NCI-H1105 (cell line): ENCODE measurements at regions not wholly inside any gene's neighbourhood (a gene's known extent, or its start where the extent isn't known, plus 50 kb on each side); places are given as distances from the start of the nearest gene placed in this dataset.
"Not testable (repeated sequence)": the region's sequence is repeated elsewhere in the genome, so short reads cannot be mapped to it uniquely, and the experiment has no call there.

Source experiments
- DNase-seq: peaks from one replicate; lab custom pipeline; 2025; lab: John Stamatoyannopoulos, UW

DNA sequence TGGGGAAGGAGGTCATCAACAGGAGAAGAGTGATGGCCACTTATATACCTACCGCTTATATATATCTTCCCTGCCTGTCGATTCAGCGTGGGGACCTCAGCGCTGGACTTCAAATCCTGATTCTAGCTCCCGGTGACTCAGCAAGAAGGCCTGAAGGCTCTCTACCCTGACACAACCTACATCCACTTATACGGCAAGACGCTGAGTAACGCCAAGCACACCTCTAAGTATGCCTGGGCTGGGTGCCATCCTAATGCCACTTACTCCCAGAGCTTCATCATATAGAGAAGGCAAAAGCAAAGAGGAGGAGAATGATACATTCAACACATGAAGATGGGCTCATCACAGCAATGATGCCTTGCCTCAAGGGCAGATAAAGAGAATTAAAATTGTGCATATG is 198.3 kb downstream of the CHIC2 start:
- DNase-seq: no peak

DNA sequence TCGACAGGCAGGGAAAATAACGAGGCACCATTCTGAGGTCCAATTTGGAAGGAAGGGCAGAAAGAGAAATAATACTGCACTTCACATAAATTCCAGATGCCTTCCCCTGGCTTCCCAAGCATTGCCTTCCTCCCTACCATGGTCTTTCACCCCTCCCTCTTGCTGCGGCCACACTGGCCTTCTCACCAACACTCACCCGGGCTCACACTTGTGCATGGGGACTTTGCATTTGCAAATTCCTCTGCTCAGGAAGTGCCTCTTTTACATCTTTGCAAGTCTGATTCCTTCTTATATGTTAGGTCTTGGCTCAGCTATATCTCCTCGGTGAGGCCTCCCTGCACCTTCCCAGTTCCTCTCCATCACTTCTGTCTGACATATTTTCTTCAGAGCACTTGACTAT is 199.4 kb downstream of the CHIC2 start:
- DNase-seq: no peak

DNA sequence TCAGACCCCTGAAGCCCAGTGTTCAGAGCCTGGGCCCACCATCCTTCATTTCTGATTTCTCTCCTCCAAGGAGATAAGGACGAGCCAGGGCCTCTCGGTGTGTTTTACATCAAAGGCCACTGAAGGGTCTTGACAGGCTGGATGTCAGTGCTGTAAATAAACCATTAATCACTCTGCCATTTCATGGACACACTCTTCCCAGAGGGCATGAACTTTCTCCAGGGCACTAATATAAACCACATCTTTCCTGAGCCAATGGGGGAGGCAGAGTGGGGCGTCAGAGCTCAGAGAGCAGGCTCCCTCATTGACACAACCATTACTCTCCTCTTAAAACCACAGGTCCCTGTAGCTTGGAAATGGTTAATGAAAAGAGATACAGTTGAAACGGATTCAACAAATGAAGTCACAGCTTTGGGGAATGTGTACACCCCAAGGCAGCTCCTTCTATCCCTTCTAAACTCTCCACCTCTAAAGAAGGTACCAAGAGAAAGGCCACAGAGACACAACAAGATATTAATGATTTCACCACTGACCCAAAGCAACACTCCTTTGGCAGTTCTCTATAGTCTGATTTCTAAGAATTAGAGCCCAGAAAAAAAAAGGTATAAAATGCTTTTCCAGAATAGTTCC is 200.6 kb downstream of the CHIC2 start:
- DNase-seq: no peak

DNA sequence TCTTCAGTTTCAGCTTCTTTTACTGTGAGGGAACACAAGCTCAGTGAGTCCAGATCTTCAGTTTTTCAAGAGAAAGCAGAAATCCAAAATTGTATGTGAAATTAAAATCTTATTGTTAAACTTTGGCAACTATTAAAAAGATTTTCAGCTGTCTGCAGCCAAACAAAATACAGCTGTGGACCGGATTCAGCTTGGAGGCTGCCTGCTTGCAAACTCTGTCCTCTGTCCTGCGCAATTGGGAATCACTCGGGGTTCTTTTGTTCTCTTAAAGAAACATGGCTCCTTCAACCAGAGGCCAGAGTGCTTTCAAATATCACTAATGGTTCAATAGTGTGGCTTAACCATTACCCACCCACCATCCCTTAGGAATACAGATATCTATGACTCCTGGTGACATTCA is 201.2 kb downstream of the CHIC2 start:
- no peak for DNase-seq

DNA sequence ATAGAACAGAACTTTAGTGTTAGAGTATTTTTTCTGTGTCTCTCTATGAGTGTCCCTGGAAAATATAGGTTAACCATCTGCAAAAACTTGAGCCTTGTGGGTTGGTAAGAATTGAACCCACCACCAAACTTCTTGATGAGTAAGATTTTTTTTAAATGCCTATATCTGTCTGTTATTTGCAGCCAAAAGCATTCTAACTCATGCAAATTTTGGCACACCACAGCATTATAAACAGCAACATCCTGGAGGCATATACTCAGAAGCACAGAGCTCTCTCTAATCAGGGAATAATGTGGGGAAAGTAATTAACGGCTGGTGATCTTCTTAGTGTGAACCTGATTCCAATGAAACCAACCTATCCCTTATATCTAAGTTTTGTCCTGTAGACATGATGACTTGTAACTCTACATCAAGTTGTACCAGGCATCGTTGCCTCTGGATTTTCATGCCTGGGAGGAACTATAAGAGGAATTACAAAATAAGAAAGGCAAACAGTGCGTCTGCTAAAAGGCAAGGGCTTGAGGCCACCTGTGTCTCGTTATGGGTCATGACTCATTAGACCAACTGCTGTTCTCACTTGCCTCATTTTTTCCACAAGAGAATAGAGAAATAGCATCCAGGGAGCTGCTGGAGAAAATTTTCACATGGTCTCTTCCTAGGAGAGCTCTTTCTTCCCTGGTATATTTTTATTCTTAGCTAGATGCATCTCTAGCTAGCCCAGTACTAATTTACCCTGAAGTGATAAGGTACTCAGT is 202.4 kb downstream of the CHIC2 start:
- DNase-seq: no peak

DNA sequence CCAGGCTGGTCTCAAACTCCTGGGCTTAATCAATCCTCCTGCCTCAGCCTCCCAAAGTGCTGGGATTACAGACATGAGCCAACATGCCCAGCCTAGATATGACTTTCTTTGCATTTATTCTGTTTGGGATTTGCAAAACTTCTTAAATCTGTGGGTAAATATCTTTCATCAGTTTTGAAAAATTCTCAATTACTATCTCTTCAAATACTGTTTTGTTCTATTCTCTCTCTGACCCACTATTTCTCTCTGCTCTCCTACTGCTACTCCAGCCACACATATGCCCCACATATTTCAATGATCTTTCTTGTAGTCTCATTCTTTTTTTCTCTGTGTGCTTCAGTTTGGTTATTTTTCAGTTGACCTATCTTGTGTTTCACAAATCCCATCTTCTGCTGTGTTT is 205.1 kb downstream of the CHIC2 start:
- no peak for DNase-seq

DNA sequence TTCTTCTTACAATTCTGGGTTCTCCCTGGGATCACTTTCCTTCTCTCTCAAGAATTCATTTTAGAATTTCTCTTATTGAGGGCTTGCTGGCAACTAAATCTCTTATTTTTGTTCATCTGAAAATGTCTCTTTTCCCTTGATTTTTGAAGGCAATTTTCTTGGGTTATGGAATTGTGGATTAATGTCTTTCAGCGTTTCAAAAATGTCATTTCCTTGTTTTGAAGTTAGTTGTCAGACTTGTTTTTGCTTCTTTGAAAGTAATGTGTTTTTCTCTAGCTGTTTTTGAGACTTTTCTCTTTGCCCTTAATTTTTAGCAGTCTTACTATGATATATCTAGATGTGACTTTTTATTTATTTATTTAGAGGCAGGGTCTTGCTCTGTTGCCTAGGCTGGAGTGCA is 205.7 kb downstream of the CHIC2 start:
- no peak for DNase-seq

DNA sequence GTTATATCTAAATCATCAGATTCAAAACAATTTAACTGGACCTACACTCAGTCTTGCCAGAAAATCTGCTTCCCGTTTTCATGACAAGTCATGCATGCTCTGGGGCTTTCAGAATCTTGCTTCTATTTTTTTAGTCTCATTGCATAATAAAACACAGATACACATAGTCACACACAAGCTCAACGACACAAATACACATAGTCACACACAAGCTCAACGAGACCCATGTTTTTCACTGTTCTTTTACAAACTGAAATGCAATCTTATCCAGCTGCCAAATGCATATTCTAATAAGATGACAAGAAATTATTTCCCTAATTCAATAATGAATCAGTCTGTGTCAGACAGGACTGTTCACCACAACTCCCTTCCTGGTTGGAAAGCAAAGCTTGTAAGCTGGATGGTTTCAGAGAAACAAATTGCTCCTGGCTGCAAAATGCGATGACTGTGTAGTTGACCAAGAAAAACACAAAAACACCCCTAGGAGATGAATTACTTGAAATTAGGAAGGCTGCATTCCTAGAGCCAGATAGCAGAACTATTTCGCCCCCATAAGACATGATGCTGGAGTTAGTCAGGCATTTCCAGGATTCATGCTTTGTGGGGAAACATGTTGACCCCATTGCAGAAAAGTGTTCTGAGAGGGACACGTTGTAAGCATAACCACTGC is 208.7 kb downstream of the CHIC2 start:
- no peak for DNase-seq

DNA sequence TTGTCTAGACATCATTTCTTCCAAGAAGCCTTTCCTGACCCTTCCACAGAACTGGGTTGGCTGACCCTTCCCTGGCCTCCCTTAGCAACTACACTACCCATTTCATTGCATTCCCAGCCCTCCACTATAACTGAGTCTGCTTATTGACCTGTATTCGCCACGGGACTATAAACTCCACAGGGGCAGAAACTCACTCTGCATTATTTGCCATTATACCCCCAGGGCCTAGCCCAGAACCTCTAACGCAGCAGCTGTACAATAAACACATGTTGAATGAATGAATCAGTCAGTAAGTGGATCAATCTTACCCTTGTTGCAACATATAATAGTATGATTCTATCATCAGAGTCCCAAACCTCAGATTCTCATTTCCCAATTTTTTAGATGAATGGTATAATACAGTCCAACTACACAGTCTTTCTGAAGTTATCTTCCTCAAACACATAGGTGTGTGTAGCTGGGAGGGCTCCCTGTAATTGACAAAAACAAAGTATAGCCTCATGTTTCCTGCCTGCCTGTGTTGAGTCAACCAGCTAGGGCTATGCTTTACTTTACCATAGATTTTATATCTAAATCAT is 209.3 kb downstream of the CHIC2 start:
- no peak for DNase-seq

DNA sequence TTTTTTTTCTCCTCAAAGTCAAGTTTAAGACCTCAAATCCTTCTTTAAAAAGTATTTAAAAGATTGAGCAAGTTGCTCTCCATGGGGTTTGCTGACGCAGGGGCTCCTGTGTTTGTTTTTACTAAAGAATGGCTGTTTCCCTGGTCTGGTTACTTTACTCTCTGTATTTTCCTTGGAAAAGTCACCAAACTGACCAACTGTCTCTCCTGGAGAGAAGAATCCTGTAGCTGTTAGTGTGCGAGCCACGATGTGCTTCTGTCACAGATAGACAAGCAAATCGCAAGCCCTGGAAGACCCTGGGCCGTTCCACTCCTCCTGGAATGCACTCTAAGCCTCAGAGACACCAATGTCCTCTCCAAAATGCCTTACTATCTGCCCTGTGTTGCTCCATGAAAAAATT is 212.1 kb downstream of the CHIC2 start:
- no peak for DNase-seq

DNA sequence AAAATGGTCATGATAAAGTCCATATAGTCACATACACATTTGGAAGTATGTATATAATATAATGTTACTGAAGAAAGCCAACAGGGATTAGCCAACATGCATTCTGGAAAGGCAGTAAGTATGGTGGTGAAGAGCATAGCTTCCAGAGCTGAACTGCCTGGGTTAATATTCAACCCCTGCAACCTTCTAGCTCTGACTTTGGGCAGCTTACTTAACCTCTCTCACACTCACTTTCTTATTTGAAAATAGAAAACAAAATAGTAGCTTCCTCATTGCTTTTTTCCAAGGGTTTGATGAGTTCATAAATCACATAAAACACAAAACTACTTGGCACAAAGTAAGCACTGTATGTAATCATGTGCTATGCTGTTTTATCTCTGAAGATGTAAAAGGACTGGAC is 216.4 kb downstream of the CHIC2 start:
- no peak for DNase-seq

DNA sequence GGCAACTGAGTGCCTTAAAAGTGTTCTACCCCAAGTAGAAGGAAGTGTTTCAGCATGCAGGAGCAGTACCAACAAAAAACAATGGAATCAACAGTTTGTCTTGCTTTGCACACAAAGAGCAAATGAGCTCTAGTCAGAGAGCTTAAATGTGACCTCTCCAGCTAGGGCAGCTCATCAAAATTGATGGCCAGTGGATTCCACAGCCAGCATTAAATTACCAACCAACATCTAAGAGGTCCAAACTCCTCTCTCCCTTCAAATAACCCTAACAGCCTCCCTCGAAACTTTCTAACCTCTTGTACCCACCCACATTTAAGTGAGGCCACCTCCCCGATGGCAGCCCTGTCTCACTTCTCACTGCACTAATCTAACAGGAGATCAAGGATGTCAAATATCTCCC is 219.9 kb downstream of the CHIC2 start:
- no peak for DNase-seq

DNA sequence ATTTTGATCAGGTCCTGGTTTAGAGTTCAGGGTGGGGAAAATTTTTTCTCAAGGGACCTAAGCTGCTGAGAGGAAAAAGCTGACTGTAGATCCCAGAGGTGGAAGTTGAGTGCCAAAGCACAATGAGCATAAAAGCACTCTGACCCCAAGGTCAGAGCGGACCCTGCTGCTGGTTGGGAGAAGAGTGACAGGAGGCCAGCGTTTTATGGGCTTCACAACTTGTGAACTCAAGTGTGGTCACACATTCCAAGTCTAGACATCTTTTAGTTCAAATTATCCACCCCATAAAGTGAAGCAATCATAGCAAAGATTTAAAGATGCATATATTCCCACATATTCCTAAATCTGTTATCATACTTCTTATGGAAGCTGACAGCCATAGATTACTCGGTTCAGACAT is 220.3 kb downstream of the CHIC2 start:
- no peak for DNase-seq

DNA sequence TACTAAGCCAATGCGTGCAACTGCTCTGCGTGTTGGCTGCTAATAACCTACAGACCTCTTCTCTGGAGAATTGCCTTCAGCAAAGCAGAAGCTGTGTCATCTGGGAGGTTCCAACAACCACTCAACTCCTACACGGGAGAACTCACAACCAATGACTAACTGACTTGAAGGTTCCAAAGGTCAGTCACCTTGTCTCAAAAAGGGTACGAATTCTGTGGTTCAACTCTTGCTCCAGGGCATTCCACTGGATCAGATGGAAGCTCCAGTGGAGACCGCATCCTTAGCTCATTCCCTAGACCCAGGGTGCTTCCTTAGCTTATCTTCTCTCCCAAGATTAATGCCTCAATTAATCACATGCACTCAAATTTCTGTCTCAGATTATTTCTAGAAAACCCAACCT is 222.7 kb downstream of the CHIC2 start:
- no peak for DNase-seq

DNA sequence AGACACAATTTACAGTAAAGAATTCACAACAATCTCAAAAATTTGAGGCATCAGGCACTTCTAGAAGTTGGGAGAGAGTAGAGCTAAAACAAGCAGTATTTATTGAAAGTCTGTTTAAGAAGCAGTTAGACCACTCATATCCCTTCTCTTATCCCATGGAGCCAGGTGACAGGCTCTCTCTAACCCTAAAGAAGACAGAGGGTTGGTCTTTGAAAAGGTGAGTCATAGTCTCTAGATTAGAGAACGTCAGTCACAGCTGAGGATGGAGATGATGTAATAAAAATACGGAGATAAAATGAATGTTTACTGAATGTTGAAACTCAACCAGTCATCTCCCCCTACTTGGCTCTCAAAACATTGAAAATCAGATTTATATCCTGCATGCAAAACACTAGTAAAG is 223.8 kb downstream of the CHIC2 start:
- no peak for DNase-seq

DNA sequence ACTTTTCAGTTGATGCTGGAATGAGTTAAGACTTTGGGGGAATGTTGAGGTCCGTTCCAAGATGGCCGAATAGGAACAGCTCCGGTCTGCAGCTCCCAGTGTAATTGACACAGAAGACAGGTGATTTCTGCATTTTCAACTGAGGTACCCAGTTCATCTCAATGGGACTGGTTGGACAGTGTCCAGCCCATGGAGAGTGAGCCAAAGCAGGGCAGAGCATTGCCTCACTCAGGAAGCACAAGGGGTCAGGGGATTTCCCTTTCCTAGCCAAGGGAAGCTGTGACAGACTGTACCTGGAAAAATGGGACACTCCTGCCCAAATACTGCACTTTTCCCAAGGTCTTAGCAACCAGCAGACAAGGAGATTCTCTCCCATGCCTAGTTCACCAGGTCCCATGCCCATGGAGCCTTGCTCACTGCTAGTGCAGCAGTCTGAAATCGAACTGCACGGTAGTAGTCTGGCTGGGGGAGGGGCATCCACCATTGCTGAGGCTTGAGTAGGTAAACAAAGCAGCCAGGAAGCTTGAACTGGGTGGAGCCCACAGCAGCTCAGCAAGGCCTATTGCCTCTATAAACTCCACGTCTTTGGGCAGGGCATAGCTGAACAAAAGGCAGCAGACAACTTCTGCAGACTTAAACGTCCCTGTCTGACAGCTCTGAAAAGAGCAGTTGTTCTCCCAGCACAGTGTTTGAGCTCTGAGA is 231.0 kb downstream of the CHIC2 start:
- DNase-seq: not testable (repeated sequence)

DNA sequence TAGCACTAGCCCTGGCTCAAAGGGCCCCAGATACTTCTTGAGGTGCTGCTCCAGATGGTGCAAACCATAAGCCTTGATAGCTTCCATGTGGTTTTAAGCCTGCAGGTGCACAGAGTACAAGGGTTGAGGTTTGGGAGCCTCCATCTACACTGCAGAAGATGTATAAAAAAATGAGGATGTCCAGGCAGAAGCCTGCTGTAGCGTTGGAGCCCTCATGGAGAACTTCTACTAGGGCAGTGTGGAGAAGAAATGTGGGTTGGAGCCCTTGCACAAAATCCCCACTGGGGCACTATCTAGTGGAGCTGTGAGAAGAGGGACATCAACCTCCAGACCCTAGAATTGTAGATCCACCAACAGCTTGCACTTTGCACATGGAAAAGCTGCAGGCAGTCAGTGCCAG is 231.9 kb downstream of the CHIC2 start:
- no peak for DNase-seq

DNA sequence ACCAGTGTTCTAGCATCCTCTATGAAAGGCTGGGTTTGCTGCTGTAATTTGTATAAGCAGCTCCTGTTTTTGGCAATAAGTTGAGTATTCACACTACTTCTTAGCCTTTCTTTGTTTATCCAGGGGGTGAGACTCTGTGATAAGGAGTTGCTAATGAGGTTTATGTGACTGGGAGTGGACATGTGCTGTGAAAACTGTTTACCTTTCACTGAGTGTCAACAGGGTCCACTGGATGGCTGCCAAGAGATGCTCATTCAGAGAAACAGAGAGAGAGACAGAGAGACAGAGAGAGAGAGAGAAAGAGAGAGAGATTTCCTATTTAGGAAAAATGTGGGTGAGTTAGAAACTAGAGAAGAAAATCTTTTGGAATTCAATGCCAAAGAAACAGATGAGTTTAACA is 233.9 kb downstream of the CHIC2 start:
- no peak for DNase-seq

DNA sequence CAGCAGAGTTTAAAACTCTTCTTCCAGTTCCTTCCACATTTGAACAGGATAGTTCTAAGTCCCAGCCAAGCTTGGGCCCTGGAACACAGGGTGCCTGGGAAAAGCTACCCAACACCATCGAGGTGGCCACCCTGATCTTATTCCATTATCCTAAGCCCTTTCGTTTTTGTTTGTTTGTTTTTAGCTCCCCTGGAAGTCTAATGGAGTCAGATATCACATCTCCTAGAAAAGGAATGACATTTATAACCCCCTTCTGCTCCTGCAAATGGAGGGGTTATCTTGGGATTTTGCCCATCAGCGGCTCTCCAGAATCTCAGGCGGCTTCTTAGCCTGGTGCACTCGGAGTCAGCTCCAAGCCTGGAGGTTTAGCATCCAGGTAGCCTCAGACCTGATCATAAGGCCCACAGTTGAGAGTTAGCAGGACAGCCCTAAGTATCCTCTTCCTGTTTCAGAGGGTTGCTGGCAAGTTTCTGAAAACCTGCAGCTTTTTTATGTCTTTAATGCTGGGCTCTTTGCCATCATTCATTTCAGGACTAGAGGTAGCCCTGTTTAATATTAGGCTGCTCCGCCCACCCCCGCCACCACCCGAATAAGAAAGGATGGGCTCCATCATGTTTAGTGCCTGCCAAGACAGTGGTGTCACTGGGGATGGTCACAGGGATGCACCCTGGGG is 230.0 kb upstream of the LNX1 start:
- no peak for DNase-seq

DNA sequence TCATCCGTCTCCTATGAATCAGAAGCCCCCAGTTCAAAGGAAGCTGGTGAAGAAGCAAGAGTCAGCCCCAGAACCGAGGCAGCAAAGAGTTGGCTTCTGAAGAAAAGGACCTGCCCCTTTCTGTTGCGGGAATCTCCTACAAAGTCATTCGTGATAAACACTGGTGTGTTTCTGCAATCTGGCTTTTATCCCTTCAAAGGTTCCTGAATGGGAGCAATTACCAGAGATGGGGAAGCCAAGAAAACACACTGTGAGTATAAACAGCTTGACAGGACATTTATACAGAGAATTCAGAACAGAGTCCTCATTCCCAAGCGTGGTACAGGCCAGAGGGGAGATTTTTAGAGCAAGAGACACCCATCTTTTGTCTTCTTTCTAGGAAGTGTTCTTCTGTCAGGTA is 226.8 kb upstream of the LNX1 start:
- no peak for DNase-seq

DNA sequence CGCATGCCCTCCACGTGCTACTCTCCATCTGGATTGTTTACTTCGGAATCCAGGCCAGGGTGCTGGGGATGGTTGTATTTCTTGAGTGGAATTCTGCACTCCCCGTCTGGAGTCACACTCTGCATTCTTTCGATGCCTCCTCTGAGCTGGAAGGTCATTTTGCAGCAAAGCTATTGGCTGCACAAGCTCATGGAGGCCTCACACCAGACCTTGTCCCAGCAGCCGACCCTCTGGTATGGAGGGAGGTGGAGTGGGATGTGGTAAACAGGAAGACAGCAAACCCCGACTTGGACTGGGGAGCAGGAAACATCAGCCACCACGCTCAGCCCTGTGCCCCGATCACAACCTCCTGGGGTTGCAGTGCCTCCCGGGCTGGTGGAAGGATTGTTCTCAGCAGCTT is 225.3 kb upstream of the LNX1 start:
- no peak for DNase-seq

DNA sequence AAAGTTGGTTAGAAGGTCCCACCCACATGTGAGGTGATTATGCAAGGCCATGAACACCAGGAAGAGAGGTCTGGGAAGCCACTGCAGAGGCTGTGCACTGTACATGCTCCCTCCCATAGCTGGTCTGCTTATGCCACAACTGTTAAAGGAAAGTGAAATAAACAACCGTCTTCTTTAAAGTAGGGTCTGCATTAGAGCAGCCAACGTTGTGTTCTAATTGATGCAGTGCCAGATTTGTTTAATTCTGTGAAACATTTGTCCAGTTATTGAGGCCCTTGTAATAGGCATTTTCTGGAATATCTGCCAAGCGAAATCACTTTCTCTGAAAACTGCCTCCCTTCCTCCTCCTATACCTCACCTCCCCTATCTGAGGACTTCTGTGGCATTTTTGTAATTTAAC is 224.0 kb upstream of the LNX1 start:
- no peak for DNase-seq
